Fibroblast of peridontal ligament (primary cell): ENCODE measurements at regions not wholly inside any gene's neighbourhood (a gene's known extent, or its start where the extent isn't known, plus 50 kb on each side); places are given as distances from the start of the nearest gene placed in this dataset.

Source experiments
- DNase-seq: peaks from one replicate; pipeline ENCODE4 v3.0.0-alpha.2; 2010; ENCODE audit errors: extremely low read depth

GRCh38 chr14:99050309-99050708, 221.7 kb downstream of the BCL11B start:
- DNase-seq: no peak

- DNase-seq: no peak
Measured at GRCh38 chr14:99052467-99052866, 219.5 kb downstream of the BCL11B start.

GRCh38 chr14:99055019-99055418, 217.0 kb downstream of the BCL11B start:
- no peak for DNase-seq

- no peak for DNase-seq
Measured at GRCh38 chr14:99055816-99056215, 216.2 kb downstream of the BCL11B start.

GRCh38 chr14:99057576-99058083, 214.4 kb downstream of the BCL11B start:
- no peak for DNase-seq

- DNase-seq: no peak
Measured at GRCh38 chr14:99058542-99058941, 213.5 kb downstream of the BCL11B start.

- no peak for DNase-seq
Measured at GRCh38 chr14:99062216-99062615, 209.8 kb downstream of the BCL11B start.

- no peak for DNase-seq
Measured at GRCh38 chr14:99062772-99063418, 209.1 kb downstream of the BCL11B start.

GRCh38 chr14:99063620-99064225, 208.3 kb downstream of the BCL11B start:
- DNase-seq: no peak

- DNase-seq: no peak
Measured at GRCh38 chr14:99064262-99064954, 207.6 kb downstream of the BCL11B start.

- no peak for DNase-seq
Measured at GRCh38 chr14:99065551-99065950, 206.4 kb downstream of the BCL11B start.

GRCh38 chr14:99066378-99066777, 205.6 kb downstream of the BCL11B start:
- no peak for DNase-seq

GRCh38 chr14:99067141-99067920, 204.7 kb downstream of the BCL11B start:
- no peak for DNase-seq

- no peak for DNase-seq
Measured at GRCh38 chr14:99067927-99068326, 204.1 kb downstream of the BCL11B start.

GRCh38 chr14:99069946-99070345, 202.1 kb downstream of the BCL11B start:
- DNase-seq: no peak

GRCh38 chr14:99072433-99072832, 199.6 kb downstream of the BCL11B start:
- no peak for DNase-seq

- DNase-seq: no peak
Measured at GRCh38 chr14:99072956-99073355, 199.0 kb downstream of the BCL11B start.

- no peak for DNase-seq
Measured at GRCh38 chr14:99073431-99073830, 198.6 kb downstream of the BCL11B start.

GRCh38 chr14:99075061-99075460, 196.9 kb downstream of the BCL11B start:
- DNase-seq: no peak

- DNase-seq: no peak
Measured at GRCh38 chr14:99075771-99076375, 196.1 kb downstream of the BCL11B start.

GRCh38 chr14:99077076-99077843, 194.7 kb downstream of the BCL11B start:
- no peak for DNase-seq
